Mesendoderm (in vitro differentiated cells): ENCODE measurements at regions not wholly inside any gene's neighbourhood (a gene's known extent, or its start where the extent isn't known, plus 50 kb on each side); places are given as distances from the start of the nearest gene placed in this dataset.
A peak's percentile ranks its signal among the peaks of the same experiment; 100 is the strongest.

Experiments
- DNase-seq: peaks from one replicate; pipeline ENCODE4 v3.0.0; 2013
- H2AK5ac ChIP-seq: 2 replicates; pipeline ENCODE4 v1.6.1; 2013; ENCODE audit warnings: low read length, inconsistent platforms
- H2BK120ac ChIP-seq: 2 replicates; pipeline ENCODE4 v1.6.1; 2013; ENCODE audit warnings: low read depth, mild to moderate bottlenecking, low read length, moderate library complexity, mixed read lengths
- H2BK15ac ChIP-seq: replicated peaks from 2 replicates; pipeline ENCODE4 v1.6.1; 2013; ENCODE audit warnings: low read depth, mild to moderate bottlenecking, moderate library complexity
- H2BK5ac ChIP-seq: 2 replicates; pipeline ENCODE4 v1.6.1; 2013; ENCODE audit warnings: low read length, inconsistent platforms
- H3K18ac ChIP-seq: 2 replicates; pipeline ENCODE4 v1.6.1; 2013; ENCODE audit warnings: mild to moderate bottlenecking, low read length, mixed read lengths
- H3K23ac ChIP-seq: one replicate; pipeline ENCODE4 v1.6.1; 2013; ENCODE audit warnings: low read length
- H3K27ac ChIP-seq: 2 replicates; pipeline ENCODE4 v1.5.1; 2013; ENCODE audit warnings: low read depth, mild to moderate bottlenecking, inconsistent platforms, low read length, moderate library complexity
- H3K27me3 ChIP-seq: 2 replicates; pipeline ENCODE4 v1.6.1; 2013; ENCODE audit warnings: low read length, control low read depth, mild to moderate bottlenecking, inconsistent platforms; ENCODE audit not compliant: insufficient read depth, poor library complexity
- H3K36me3 ChIP-seq: 2 replicates; pipeline ENCODE4 v1.6.1; 2013; ENCODE audit warnings: low read length, inconsistent platforms; ENCODE audit not compliant: control insufficient read depth, insufficient read depth
- H3K4ac ChIP-seq: one replicate; pipeline ENCODE4 v1.6.1; 2013; ENCODE audit warnings: low read depth, mild to moderate bottlenecking, low read length, moderate library complexity
- H3K4me1 ChIP-seq: 2 replicates; pipeline ENCODE4 v1.6.1; 2013; ENCODE audit warnings: low read depth, low read length, inconsistent platforms; ENCODE audit not compliant: control insufficient read depth
- H3K4me2 ChIP-seq: 2 replicates; pipeline ENCODE4 v1.6.1; 2013; ENCODE audit warnings: low read length
- H3K4me3 ChIP-seq: 2 replicates; pipeline ENCODE4 v1.5.1; 2013; ENCODE audit warnings: mild to moderate bottlenecking, low read length
- H3K56ac ChIP-seq: one replicate; pipeline ENCODE4 v1.6.1; 2013; ENCODE audit warnings: low read length
- H3K79me1 ChIP-seq: 2 replicates; pipeline ENCODE4 v1.6.1; 2013; ENCODE audit warnings: low read length, inconsistent platforms
- H3K79me2 ChIP-seq: 2 replicates; pipeline ENCODE4 v1.6.1; 2013; ENCODE audit warnings: mild to moderate bottlenecking, low read length; ENCODE audit not compliant: control insufficient read depth, insufficient read depth
- H3K9ac ChIP-seq: 2 replicates; pipeline ENCODE4 v1.6.1; 2013; ENCODE audit warnings: low read length, inconsistent platforms
- H4K5ac ChIP-seq: one replicate; pipeline ENCODE4 v1.6.1; 2013; ENCODE audit warnings: low read length
- H4K8ac ChIP-seq: one replicate; pipeline ENCODE4 v1.6.1; 2013; ENCODE audit warnings: low read depth, mild to moderate bottlenecking, control low read depth, low read length, moderate library complexity
- WGBS: extraction: QIAGEN DNeasy Blood & Tissue Kit; methylation state at CpG from one replicate; pipeline ENCODE4 v1.1.7; 2013; ENCODE audit warnings: low lambda C conversion rate, missing lambda C conversion rate; ENCODE audit not compliant: insufficient coverage; ENCODE audit errors: extremely low coverage; 5-methylcytosine and 5-hydroxymethylcytosine counted together

DNA sequence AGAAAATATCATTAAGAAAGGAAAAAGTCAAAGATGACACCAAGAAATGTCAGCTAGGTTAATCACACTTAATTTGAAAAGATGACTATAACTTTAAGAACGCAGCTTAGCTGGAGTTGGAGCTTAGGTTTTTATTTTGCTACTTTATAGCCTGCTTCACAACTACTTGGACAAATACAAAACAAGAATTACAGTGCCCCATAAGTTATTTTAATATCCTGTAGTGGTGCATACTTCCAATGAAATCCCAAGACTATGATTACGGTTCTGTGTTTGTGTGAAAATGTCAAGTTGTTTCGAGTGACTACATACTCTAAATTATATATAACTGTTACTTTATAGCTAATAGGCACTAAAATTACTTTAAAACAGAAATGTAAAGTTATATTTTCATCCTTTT, 244.6 kb upstream of the MGMT start:
- no peak overlapping the region for H4K5ac ChIP-seq
- WGBS = no CpG with 5 or more reads among the region's 3 CpGs

DNA sequence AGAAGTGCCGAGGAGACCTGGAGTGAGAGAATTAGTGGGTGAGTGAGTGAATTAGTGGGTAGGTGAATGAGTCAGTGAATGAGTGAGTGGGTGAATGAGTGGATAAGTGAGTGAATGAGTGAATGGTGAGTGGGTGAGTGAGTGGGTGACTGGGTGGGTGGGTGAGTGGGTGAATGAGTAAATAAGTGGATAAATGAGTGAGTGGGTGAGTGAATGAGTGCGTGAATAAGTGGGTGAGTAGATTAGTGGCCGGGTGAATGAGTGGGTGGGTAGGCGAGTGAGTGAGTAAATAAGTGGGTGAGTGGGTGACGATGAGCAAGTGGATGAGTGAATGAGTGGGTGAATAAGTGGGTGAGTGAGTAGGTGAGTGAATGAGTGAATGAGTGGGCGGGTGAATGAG, 243.7 kb upstream of the MGMT start:
- H2BK15ac ChIP-seq = no peak overlapping the region
- H3K79me2 ChIP-seq = no peaks in the 10 kb centered on the region
- no peak overlapping the region for H3K4ac ChIP-seq
- H3K9ac ChIP-seq = no peak overlapping the region
- H3K36me3 ChIP-seq = no peaks in the 10 kb centered on the region
- H3K18ac ChIP-seq = no peak overlapping the region
- DNase-seq = no peak
- no peak overlapping the region for H2BK120ac ChIP-seq
- no peak overlapping the region for H4K8ac ChIP-seq
- no peak overlapping the region for H2BK5ac ChIP-seq
- no peak overlapping the region for H3K27ac ChIP-seq
- no peaks in the 10 kb centered on the region for H3K4me1 ChIP-seq
- H3K4me2 ChIP-seq = no peak overlapping the region
- H3K56ac ChIP-seq = no peak overlapping the region
- no peak overlapping the region for H3K4me3 ChIP-seq
- H3K27me3 ChIP-seq = no peaks in the 10 kb centered on the region
- no peak overlapping the region for H2AK5ac ChIP-seq
- no peak overlapping the region for H3K23ac ChIP-seq
- WGBS = no CpG with 5 or more reads among the region's 6 CpGs
- no peak overlapping the region for H4K5ac ChIP-seq
- no peaks in the 10 kb centered on the region for H3K79me1 ChIP-seq

More for the DNA sequence above, 244.6 kb upstream of the MGMT start:
- H2BK15ac ChIP-seq = no peak overlapping the region
- H2AK5ac ChIP-seq = no peak overlapping the region
- H3K56ac ChIP-seq = no peak overlapping the region
- H3K9ac ChIP-seq = no peak overlapping the region
- no peaks in the 10 kb centered on the region for H3K4me1 ChIP-seq
- no peak overlapping the region for H3K4ac ChIP-seq
- H3K79me1 ChIP-seq = no peaks in the 10 kb centered on the region
- no peak for DNase-seq
- no peaks in the 10 kb centered on the region for H3K27me3 ChIP-seq
- H3K4me3 ChIP-seq = no peak overlapping the region
- no peak overlapping the region for H3K18ac ChIP-seq
- H3K36me3 ChIP-seq = no peaks in the 10 kb centered on the region
- no peak overlapping the region for H3K23ac ChIP-seq
- H3K27ac ChIP-seq = no peak overlapping the region
- H3K79me2 ChIP-seq = no peaks in the 10 kb centered on the region
- H3K4me2 ChIP-seq = no peak overlapping the region
- no peak overlapping the region for H4K8ac ChIP-seq
- no peak overlapping the region for H2BK120ac ChIP-seq
- H2BK5ac ChIP-seq = no peak overlapping the region

DNA sequence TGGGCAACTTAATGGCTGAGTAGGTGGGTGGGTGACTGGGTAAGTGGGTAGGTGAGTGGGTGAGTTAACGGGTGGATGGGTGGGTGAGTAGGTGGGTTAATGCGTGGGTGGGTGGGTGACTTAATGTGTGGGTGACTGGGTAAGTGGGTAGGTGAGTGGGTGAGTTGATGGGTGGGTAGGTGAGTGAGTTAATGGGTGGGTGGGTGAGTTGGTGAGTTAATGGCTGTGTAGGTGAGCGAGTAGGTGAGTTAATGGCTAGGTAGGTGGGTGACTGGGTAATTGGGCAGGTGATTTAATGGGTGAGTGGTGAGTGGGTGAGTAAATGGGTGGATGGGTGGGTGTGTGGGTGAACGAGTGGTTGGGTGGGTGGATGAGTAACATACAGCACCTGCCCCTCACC, 243.0 kb upstream of the MGMT start:
- H3K4me1 ChIP-seq = no peaks in the 10 kb centered on the region
- no peaks in the 10 kb centered on the region for H3K27me3 ChIP-seq
- H2BK15ac ChIP-seq = no peak overlapping the region
- H3K18ac ChIP-seq = no peak overlapping the region
- no peak overlapping the region for H4K5ac ChIP-seq
- H3K9ac ChIP-seq = no peak overlapping the region
- H3K79me2 ChIP-seq = no peaks in the 10 kb centered on the region
- no peak overlapping the region for H3K23ac ChIP-seq
- whole genome bisulfite sequencing = 100% methylated on average over 2 of the region's 4 CpGs
- H4K8ac ChIP-seq = no peak overlapping the region
- no peak overlapping the region for H3K56ac ChIP-seq
- H3K4ac ChIP-seq = no peak overlapping the region
- no peaks in the 10 kb centered on the region for H3K79me1 ChIP-seq
- H2BK120ac ChIP-seq = no peak overlapping the region
- H2AK5ac ChIP-seq = no peak overlapping the region
- no peak overlapping the region for H3K4me3 ChIP-seq
- H3K27ac ChIP-seq = no peak overlapping the region
- H2BK5ac ChIP-seq = no peak overlapping the region
- H3K4me2 ChIP-seq = no peak overlapping the region
- DNase-seq = no peak
- H3K36me3 ChIP-seq = no peaks in the 10 kb centered on the region

DNA sequence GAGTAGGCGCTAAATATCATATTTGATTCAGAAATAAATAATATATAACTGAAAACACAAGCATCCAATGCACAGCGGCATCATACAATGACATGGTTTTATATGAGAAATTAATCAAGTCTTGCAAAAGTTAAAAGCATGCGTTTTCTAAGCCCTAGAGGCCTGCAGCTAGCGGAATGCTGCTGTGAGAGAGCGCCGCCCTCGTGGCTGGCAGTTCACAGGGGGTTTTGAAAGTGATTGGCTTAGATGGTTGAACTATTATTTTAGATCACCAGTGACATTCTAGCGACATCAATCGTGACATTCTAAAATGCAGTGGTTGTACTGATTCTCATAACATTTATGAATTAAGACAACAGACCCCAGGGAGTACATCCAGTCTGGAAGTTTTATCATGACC, 235.2 kb upstream of the MGMT start:
- no peak overlapping the region for H3K4me3 ChIP-seq
- H3K27ac ChIP-seq = no peak overlapping the region
- H3K18ac ChIP-seq = no peak overlapping the region
- H3K27me3 ChIP-seq = no peaks in the 10 kb centered on the region
- no peak overlapping the region for H2BK5ac ChIP-seq
- no peak for DNase-seq
- H2BK120ac ChIP-seq = no peak overlapping the region
- H2AK5ac ChIP-seq = no peak overlapping the region
- no peak overlapping the region for H3K23ac ChIP-seq
- no peak overlapping the region for H3K56ac ChIP-seq
- H3K36me3 ChIP-seq = no peaks in the 10 kb centered on the region
- H4K5ac ChIP-seq = no peak overlapping the region
- H3K4ac ChIP-seq = no peak overlapping the region
- H3K4me2 ChIP-seq = no peak overlapping the region
- WGBS = no CpG with 5 or more reads among the region's 9 CpGs
- no peaks in the 10 kb centered on the region for H3K79me2 ChIP-seq
- no peak overlapping the region for H4K8ac ChIP-seq
- no peak overlapping the region for H2BK15ac ChIP-seq
- H3K79me1 ChIP-seq = no peaks in the 10 kb centered on the region
- no peaks in the 10 kb centered on the region for H3K4me1 ChIP-seq
- H3K9ac ChIP-seq = no peak overlapping the region

DNA sequence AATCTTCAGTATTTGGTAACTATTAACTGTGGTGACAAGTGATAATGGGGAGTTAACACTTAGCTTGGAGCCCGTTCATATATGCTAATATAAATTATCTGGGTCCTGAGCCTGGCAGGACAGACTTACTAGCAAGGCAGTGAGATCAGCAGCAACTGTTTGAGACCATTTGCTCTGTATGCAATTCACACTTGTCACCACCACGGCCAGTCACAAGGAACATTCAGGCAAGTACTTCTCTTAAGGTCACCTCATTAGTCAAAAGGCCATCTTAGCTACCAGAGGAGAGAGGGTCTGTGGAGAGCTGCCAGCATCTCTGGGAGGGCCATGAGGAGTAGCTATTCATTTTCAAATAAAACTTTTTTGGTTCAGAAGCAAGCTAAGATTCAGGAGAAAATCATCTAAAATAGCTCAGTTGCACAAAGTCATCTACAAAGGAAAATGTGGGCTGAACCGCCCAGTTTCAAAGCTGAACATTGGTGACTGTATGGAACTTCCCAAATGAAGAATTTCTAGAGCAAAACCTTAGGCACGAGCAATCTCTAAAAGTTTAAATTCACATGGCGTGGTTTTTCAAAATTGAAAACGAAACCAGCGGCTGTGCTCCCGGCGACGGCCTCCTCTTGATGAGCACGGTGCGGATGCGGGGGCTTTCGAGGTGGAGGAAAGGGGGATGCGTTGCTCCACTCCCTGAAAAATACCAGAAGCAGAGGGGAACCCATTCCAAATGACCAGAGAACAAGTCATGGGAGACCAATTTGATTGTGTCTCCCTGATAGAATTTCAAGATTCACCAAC, 233.5 kb upstream of the MGMT start:
- Histone ChIP-seq H3K27me3 (no peaks in the 10 kb centered on the region), H3K4me1 (no peaks in the 10 kb centered on the region), H3K56ac (no peak overlapping the region), H3K18ac (no peak overlapping the region), H3K4ac (no peak overlapping the region), H3K36me3 (no peaks in the 10 kb centered on the region), H3K4me2 (no peak overlapping the region), H4K8ac (no peak overlapping the region), H2BK15ac (no peak overlapping the region), H3K9ac (no peak overlapping the region), H2AK5ac (no peak overlapping the region), H2BK5ac (no peak overlapping the region), H3K79me1 (no peaks in the 10 kb centered on the region), H4K5ac (no peak overlapping the region), H3K4me3 (no peak overlapping the region), H3K79me2 (no peaks in the 10 kb centered on the region), H2BK120ac (no peak overlapping the region), H3K27ac (no peak overlapping the region), H3K23ac (no peak overlapping the region)
- DNase-seq = peak; percentile 44
- WGBS = no CpG with 5 or more reads among the region's 15 CpGs

DNA sequence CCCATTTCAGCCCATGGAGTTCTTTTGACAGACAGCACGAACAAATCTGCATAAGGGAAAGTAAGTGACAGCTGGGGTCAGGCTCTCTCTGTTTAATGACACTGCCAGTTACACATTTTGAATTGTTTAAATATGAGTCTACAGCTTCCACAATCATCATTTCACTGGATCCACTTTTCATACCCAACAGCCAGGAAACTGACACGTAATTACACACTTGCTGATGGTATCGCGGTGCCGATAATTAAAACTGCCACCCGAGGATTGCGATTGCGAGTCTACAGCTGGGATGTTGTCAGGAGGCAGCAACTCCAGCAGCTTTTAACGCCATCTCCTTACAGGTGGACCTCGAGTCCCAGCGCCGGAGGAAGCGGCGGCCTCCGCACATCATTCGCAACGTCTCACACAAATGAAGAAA, 230.8 kb upstream of the MGMT start:
- no CpG with 5 or more reads among the region's 17 CpGs for WGBS
- H3K27ac ChIP-seq = no peak overlapping the region
- H4K8ac ChIP-seq = no peak overlapping the region
- no peak overlapping the region for H2AK5ac ChIP-seq
- no peaks in the 10 kb centered on the region for H3K36me3 ChIP-seq
- H3K18ac ChIP-seq = no peak overlapping the region
- no peak overlapping the region for H3K4ac ChIP-seq
- H3K56ac ChIP-seq = no peak overlapping the region
- no peak overlapping the region for H3K23ac ChIP-seq
- no peak overlapping the region for H3K4me3 ChIP-seq
- no peaks in the 10 kb centered on the region for H3K4me1 ChIP-seq
- no peak overlapping the region for H2BK15ac ChIP-seq
- no peak for DNase-seq
- no peaks in the 10 kb centered on the region for H3K27me3 ChIP-seq
- no peaks in the 10 kb centered on the region for H3K79me2 ChIP-seq
- no peak overlapping the region for H2BK120ac ChIP-seq
- no peak overlapping the region for H2BK5ac ChIP-seq
- H3K9ac ChIP-seq = no peak overlapping the region
- H4K5ac ChIP-seq = no peak overlapping the region
- H3K79me1 ChIP-seq = no peaks in the 10 kb centered on the region
- no peak overlapping the region for H3K4me2 ChIP-seq
